OCI-LY7 (cell line): ENCODE measurements at regions not wholly inside any gene's neighbourhood (a gene's known extent, or its start where the extent isn't known, plus 50 kb on each side); places are given as distances from the start of the nearest gene placed in this dataset.

Experiments
- CTCF ChIP-seq: fragments of 200-600 bp; sonication (generic); conservative IDR thresholded peaks from 2 replicates; pipeline ENCODE4 v1.5.1; 2014; ENCODE audit warnings: mild to moderate bottlenecking, antibody characterized with exemption, low read length, moderate library complexity, mixed read lengths
- EZH2phosphoT487 ChIP-seq: fragments of 200-600 bp; sonication (generic); IDR thresholded peaks from 2 replicates; pipeline ENCODE4 v1.6.1; 2018; ENCODE audit warnings: low read depth, borderline replicate concordance, mild to moderate bottlenecking, mixed run types, antibody characterized with exemption, low read length, moderate library complexity, mixed read lengths

DNA sequence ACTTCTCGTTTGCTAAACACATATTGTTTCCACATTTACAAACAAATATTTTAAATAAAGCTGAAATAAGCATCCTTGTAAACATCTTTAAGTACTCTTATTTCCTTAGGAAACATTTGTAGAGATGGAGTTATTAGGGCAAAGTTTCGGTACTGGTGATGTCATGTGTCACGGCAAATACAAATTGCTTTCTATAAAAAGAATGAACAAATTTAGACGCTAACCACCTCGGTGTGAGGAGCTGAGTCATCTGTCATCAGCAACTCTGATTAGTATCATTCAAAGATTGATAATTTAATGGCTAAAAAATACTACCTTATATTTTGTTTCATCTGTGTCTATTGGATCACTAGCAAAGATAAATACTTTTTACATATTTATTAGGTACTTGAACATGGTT, 982.0 kb downstream of the VRK1 start:
- TF ChIP-seq CTCF: no peak
- TF ChIP-seq EZH2phosphoT487: no peak
